ENCODE measurements at regions not wholly inside any gene's neighbourhood (a gene's known extent, or its start where the extent isn't known, plus 50 kb on each side); places are given as distances from the start of the nearest gene placed in this dataset.

DNA sequence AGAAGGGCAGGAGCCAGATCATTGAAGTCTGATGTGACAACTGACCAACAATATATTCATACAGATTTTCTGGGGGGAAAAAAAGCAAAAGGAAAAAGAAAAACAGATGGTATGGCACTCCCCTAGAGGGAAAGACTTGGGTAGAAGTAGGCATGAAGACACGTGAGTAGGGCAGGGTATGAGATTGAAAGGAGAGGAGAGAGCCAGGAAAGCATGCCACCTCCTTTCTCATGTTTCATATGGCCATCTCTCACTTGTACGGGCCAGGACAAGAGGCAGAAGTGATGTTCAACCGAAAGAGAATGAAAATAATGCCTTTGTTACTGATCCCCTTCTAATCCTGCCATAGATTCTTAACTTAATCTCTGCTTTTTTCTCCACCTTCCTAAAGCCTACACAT, 139.0 kb upstream of the ACTBL2 start:
- DNase-seq (ENCODE audit: low spot score): no peak
- intact Hi-C loops (cut with DNase I): loop anchor here (10.0 kb wide), 1 partner anchor 277 kb away; no protein-coding TSS in a partner anchor

DNA sequence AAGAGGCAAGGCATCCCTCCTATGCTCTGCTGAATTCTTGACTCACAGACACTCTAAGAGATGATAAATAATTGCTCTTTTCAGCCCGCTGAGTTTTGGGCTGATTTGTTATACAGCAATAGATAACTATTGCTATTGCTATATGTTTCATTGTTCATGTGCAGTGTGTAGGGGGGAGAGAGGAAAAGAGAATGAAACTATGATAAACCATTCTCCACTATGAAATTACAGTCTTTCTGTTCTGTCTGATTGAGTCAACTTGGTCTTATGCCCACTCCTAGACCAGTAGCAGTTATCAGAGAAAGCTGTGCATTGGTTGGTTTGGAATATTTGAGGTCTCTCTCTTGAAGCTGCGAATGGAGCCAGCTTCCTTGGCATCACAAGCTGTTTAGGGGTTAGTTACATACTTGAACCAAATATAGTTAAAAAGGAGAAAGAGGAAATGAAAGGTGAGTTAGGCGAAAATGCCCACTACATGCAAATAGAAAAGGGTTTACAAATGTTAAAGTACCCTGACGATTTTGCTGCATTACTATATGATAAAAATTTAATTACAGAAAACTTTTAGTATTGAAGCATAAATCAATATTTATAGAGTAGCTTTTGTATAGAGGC, 136.3 kb upstream of the ACTBL2 start:
- intact Hi-C loops (cut with DNase I): no loop called here
- DNase-seq (ENCODE audit: low spot score): no peak

DNA sequence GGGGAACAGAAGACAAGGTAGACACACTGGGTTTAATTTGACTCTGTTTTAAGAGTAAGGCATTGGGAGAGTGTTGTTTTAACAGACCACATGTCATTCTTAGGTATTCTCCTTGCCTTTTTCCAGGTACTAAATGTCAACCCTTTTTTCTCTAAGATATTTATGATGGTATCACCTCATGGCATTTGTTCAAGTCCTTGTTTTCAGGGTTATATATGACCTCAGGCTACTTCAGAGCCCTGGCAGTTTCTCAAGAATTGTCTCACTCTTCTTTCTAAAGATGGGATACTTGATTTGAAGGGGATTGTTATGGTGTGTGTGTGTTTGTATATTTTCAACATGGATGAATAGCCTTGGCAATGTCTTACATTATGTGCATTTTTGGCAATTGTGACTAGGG, 131.1 kb upstream of the ACTBL2 start:
- DNase-seq (ENCODE audit: low spot score): no peak
- intact Hi-C loops (cut with DNase I): no loop called here

GRCh38 chr5:57611177-57611576, 128.6 kb upstream of the ACTBL2 start:
- intact Hi-C loops (cut with DNase I): no loop called here
- DNase-seq (ENCODE audit: low spot score): no peak

DNA sequence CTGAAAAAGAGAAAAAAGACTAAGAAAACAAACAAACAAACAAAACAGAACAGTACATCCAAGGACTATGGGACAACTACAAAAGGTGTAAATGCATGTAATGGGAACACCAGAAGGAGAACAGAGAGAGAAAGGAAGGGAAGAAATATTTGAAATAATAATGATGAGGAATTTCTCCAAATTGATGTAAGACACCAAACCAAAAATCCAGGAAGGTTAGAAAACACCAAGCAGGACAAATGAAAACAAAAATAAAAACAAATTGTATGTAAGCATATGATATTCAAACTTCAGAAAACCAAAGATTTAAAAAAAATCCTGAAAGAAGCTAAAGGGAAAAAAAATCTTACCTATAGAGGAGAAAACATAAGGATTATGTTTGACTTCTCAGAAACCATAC, 125.9 kb upstream of the ACTBL2 start:
- no peak for DNase-seq (ENCODE audit: low spot score)
- intact Hi-C loops (cut with DNase I): no loop called here

DNA sequence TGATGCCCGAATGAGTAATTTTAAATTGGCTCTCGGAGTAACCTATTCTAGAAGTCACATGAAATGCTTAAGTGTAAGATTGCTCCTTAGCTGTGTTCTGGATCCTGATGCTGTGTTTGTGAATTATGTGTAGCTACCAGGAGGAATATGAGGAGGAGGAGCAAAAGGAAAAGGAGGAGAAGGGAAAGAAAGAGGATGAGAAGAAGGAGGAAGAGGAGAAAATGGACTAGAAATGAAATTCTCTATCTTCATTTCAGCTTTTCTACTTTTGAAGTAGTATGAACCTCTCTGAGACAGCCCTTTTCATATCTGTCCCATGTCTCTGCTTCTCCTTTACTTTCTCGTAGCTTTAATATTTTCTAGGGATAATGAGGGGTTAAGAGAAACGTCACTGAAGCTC, 119.4 kb upstream of the ACTBL2 start:
- intact Hi-C loops (cut with DNase I): no loop called here
- DNase-seq (ENCODE audit: low spot score): no peak

GRCh38 chr5:57600321-57600720, 117.7 kb upstream of the ACTBL2 start:
- no peak for DNase-seq (ENCODE audit: low spot score)
- intact Hi-C loops (cut with DNase I): no loop called here

- DNase-seq (ENCODE audit: low spot score): no peak
- intact Hi-C loops (cut with DNase I): no loop called here
Measured at GRCh38 chr5:57598756-57599155, 116.1 kb upstream of the ACTBL2 start.

DNA sequence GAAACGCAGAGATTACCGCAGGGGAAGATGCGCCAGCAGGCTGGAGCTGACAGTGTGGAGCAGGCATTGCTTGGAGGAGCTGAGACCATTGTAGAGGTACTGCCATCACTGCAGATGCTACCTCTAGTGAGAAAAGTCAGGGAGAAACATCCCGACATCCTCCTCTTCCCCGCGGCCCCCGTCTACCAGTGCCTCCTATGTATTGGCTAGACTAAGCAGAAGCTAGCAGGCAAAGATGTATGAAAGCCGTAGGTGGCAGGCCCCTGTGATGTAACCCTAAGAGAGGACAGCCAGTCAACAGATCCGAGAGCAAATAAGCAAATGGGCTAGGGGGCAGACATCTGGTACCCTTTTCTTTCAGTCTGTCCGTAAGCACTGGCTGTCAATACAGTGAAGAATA, 115.5 kb upstream of the ACTBL2 start:
- intact Hi-C loops (cut with DNase I): no loop called here

GRCh38 chr5:57595523-57595991, 112.9 kb upstream of the ACTBL2 start:
- intact Hi-C loops (cut with DNase I): no loop called here
- DNase-seq (ENCODE audit: low spot score): no peak

More for the DNA sequence above, 115.5 kb upstream of the ACTBL2 start:
- DNase-seq (ENCODE audit: low spot score): no peak

DNA sequence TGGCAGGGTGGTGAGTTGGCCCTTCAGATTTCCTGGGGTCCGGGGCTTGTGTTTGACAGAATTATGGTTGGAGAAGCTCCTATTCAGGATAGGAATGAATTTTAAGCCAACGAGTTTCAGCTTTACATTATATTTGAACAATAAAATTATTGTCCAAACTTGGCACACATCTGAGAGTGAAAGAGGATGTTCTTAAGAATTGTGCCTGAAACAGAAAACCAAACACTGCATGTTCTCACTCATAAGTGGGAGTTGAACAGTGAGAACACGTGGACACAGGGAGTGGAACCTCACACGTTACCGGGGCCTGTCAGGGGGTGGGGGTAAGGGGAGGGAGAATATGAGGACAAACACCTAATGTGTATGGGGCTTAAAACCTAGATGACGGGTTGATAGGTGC, 111.8 kb upstream of the ACTBL2 start:
- intact Hi-C loops (cut with DNase I): no loop called here
- no peak for DNase-seq (ENCODE audit: low spot score)

DNA sequence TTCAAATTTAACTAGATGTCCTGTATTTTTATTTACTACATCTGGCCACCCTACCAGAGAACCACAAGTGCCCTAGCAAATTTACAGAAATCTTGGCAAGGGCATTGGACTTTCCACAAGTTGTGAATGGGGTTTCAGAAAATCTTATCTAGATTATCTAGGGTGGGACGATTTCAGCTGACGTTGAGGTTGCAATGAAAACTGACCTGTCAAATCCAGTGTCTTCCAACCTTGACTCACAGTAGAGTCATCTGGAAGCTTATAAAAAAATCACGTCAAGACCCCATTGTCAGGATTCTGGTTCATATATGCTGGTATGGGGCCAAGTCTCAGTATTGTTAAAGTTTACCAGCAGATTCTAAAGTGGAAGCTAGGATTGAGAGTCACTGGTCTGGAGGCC, 109.6 kb upstream of the ACTBL2 start:
- intact Hi-C loops (cut with DNase I): no loop called here
- no peak for DNase-seq (ENCODE audit: low spot score)

DNA sequence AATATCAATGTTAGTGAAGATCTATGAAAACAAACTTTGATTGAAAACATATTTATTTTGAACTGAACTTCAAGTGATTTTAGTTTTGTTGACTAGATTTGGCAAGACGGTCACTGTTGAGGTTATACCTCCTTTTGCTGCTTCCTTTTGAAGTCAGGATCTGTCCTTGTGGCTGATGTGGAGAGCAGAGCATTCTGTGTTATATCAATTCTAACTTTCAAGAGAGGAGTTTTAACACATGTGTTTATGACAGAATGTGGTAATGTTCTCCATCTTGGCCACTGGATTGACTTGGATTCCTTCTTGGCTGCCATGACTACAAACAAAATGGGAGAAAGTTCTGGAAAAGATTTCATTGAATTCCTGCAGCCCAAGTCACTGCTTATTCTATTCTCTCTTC, 104.0 kb upstream of the ACTBL2 start:
- DNase-seq (ENCODE audit: low spot score): no peak
- intact Hi-C loops (cut with DNase I): no loop called here

GRCh38 chr5:57582578-57583070, 100.0 kb upstream of the ACTBL2 start:
- no peak for DNase-seq (ENCODE audit: low spot score)
- intact Hi-C loops (cut with DNase I): no loop called here

GRCh38 chr5:57581772-57582171, 99.2 kb upstream of the ACTBL2 start:
- intact Hi-C loops (cut with DNase I): no loop called here
- no peak for DNase-seq (ENCODE audit: low spot score)

DNA sequence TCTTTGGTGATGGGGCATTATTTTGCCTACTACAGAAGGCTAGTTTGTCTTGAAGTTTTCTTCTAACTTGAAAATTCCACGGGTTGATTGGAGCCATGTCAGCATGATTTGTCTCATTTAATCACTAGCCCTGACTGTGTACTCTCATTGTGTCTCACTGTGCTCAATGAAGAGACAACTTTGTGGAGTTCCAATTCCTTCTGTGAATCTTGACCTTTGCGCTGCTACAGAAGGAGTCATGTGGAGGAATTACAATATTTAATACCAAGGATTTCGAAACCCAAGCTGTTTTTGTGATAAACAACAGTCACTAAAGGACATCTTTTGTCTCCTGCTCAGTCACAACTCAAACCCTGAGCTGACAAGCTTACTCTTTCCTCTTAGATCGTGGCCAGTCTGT, 98.6 kb upstream of the ACTBL2 start:
- DNase-seq (ENCODE audit: low spot score): no peak
- intact Hi-C loops (cut with DNase I): no loop called here

DNA sequence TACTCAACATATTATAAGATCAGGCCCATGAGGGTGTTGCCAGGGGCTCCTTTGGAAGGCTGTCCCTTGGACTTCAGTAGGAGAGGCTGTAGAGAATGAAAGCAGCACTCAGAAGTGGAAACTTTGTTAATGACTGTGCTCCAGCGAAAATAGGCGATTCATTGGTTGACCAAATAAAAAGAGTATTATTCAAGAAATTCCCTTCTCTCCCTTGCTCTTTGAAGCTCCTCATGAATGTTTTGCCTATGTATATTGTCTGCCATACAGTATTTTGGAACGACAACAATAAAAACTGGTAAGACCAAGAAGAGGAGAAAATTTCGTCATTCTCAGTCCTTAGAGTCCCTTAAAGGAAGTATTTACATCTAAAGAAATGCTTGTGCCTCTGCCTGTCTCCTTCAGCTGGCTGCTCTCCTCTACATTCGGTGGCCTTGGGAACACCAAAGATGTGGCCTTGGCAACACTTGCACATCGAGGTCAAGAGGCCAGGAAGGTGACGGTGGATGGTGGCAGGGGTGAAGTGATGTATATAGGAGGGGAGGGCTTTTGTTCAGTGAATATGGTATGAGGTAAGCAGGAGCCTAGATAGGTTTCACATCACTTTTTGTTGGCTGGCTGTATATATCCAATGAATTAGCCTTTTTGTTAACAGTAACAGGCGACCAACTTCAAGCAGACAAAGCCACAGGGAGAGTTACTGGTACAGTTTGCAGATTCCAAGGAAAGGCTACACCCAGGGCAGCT, 95.0 kb upstream of the ACTBL2 start:
- DNase-seq (ENCODE audit: low spot score): no peak
- intact Hi-C loops (cut with DNase I): no loop called here

DNA sequence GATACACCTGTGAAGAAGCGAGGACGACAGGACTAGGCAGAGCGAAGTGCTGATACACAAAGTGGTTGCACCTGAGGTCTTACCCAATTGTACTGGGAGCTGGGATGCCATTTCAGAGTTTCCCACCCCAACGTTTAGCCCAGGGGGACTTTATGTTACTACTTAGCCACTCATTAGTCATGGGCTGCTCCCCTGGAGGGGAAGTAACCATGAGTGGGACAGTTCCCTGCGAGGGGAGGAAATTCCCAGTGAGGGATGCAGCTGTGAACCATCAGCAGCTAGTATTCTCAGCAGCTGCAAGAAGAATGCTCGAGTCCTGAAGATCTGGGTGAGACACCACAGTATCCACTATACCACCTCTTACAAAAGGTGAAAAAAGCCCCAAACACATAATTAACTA, 93.7 kb upstream of the ACTBL2 start:
- intact Hi-C loops (cut with DNase I): no loop called here
- no peak for DNase-seq (ENCODE audit: low spot score)

DNA sequence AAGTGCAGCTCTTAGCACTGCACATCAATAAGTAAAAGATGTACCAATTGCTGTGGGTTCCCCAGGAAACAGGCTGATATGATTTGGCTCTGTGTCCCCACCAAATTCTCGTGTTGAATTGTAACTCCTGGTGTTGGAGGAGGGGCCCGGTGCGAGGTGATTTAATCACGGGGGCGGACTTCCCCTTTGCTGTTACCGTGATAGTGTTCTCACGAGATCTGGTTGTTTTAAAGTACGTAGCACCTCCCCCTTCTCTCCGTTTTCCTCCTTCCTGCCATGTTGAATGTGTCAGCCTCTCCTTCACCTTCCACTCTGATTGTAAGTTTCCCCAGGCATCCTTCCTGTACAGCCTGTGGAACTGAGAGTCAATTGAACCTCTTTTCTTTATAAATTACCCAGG, 93.2 kb upstream of the ACTBL2 start:
- DNase-seq (ENCODE audit: low spot score): no peak
- intact Hi-C loops (cut with DNase I): no loop called here

DNA sequence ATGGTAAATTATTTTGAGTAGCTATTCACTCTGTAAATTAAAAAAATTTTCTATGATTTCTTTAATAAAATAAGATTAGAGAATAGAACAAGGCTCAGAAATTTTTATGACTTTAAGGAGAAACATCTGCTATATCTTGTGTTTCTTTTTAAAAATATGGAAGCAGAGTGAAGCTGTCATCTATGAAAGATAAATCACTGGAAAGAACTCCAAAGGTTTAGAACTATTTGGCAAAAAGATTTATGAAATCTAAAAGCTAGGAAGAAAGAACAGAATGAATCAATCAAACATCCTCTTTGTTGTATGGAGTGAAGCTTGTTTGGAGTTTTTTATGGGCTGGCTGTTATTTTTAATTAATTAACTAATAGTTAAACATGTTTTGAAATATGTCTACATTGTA, 89.8 kb upstream of the ACTBL2 start:
- DNase-seq (ENCODE audit: low spot score): no peak
- intact Hi-C loops (cut with DNase I): no loop called here

GRCh38 chr5:57569601-57570000, 87.0 kb upstream of the ACTBL2 start:
- intact Hi-C loops (cut with DNase I): no loop called here
- DNase-seq (ENCODE audit: low spot score): no peak
